Cardiac fibroblast (primary cell): ENCODE measurements at regions not wholly inside any gene's neighbourhood (a gene's known extent, or its start where the extent isn't known, plus 50 kb on each side); places are given as distances from the start of the nearest gene placed in this dataset.
A peak's percentile ranks its signal among the peaks of the same experiment; 100 is the strongest.

ENCODE experiments used
- DNase-seq, 2 donors: peaks; one replicate each; pipeline versions ENCODE4 v3.0.0 to v3.0.0-alpha.2; 2010; ENCODE audit warnings: low read depth in 2 of 2
- H3K4me3 ChIP-seq, 2 donors: replicated peaks in 1 of 2; 1 replicate in 1 of 2; 2 replicates in 1 of 2; pipeline ENCODE4 v1.5.1; 2011; ENCODE audit warnings: low read depth in 2 of 2, low read length in 2 of 2, mild to moderate bottlenecking in 2 of 2, moderate library complexity in 1 of 2
- TF ChIP-seq, protein P1 (sequence below): IDR thresholded peaks from one replicate; pipeline ENCODE4 v1.5.1; 2011; ENCODE audit warnings: low read depth, mild to moderate bottlenecking, low read length, inconsistent platforms

- no peak for DNase-seq
- H3K4me3 ChIP-seq = no peak overlapping the region
- TF ChIP-seq, protein P1, sequence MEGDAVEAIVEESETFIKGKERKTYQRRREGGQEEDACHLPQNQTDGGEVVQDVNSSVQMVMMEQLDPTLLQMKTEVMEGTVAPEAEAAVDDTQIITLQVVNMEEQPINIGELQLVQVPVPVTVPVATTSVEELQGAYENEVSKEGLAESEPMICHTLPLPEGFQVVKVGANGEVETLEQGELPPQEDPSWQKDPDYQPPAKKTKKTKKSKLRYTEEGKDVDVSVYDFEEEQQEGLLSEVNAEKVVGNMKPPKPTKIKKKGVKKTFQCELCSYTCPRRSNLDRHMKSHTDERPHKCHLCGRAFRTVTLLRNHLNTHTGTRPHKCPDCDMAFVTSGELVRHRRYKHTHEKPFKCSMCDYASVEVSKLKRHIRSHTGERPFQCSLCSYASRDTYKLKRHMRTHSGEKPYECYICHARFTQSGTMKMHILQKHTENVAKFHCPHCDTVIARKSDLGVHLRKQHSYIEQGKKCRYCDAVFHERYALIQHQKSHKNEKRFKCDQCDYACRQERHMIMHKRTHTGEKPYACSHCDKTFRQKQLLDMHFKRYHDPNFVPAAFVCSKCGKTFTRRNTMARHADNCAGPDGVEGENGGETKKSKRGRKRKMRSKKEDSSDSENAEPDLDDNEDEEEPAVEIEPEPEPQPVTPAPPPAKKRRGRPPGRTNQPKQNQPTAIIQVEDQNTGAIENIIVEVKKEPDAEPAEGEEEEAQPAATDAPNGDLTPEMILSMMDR = no peak
These were observed 494.4 kb downstream of the FBXO15 start for GRCh38 chr18:73653251-73653650.

GRCh38 chr18:73647391-73647790, 500.2 kb downstream of the FBXO15 start:
- TF ChIP-seq, protein P1 = no peak
- peak in 1 of 2 donors; percentile 28 for DNase-seq
- no peak overlapping the region for H3K4me3 ChIP-seq

DNA sequence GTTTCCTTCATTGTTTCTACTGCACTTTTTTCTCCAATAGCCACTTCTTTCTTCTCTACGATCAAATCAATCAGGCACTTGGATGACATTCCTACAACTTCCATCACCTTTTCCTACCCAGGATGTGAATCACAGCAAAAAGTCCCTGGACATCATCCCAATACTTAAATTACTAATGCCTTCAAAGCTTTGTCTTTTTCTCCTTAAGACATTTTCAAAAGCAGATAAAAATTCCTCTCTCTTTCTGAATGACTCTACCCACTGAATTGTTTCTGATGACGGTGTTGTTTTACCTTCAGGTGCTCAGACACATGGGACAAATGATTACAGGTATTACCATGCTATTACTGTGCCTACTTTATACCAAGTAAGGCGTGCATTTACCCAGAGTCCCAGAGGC, 500.9 kb downstream of the FBXO15 start:
- H3K4me3 ChIP-seq = no peak overlapping the region
- DNase-seq = peak; percentile 47 to 89
- TF ChIP-seq, protein P1 = no peak

DNA sequence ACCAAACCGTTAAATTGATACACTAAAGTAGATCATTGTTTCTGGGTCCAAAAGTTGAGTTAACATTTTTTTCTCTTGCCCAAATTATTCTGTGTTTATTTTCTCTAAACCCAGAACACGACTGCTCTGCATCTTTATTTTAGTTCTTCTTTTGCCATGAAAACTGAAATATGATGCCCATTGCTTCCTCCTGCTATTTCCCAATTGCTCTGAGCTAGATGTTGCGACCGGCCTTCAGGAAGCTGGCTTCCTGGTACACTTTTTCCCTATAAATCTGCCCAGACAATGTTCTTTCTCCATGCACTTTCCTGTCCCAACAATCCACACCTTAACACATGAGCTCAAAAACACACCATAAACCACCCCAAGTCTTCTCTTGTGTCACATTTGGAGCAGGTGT, 501.4 kb downstream of the FBXO15 start:
- H3K4me3 ChIP-seq = no peak overlapping the region
- TF ChIP-seq, protein P1 = no peak
- DNase-seq = peak; percentile 24 to 29

DNA sequence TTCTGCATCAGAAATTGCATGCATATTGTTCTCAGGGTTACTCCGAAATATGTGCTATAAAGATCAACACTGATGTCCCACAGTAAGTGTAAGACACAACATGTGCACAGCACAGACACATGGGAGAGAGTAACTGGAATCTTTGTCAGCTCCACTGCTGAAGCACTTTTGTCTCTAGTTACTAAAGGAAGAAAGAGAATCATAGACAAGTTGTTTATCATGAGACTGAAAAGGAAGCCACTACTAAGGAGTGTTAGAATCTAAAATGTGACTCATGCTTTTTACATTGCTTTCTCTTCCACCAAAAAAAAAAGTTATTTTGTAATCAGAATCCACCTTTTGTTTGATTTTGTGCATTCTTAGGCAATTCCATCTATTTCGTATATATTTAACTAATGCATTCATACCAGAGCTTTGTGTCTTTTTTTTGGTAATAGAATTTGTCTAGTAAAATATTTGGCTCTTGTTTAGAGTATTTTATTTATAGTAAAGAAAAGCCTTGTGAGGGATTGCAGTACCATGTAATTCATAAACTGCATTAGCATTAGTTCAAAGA, 502.4 kb downstream of the FBXO15 start:
- TF ChIP-seq, protein P1 = no peak
- peak in 1 of 2 donors; percentile 53 for DNase-seq
- H3K4me3 ChIP-seq = no peak overlapping the region

GRCh38 chr18:73639788-73640187, 507.8 kb downstream of the FBXO15 start:
- no peak for DNase-seq
- TF ChIP-seq, protein P1 = no peak
- H3K4me3 ChIP-seq = no peak overlapping the region

- no peak overlapping the region for H3K4me3 ChIP-seq
- DNase-seq = peak; percentile 40 to 62
- TF ChIP-seq, protein P1 = no peak
These were observed 508.9 kb downstream of the FBXO15 start for GRCh38 chr18:73638709-73639108.
